ENCODE measurements at regions not wholly inside any gene's neighbourhood (a gene's known extent, or its start where the extent isn't known, plus 50 kb on each side); places are given as distances from the start of the nearest gene placed in this dataset.

GRCh38 chr2:58640042-58640441 lies 398.9 kb upstream of the FANCL start:
- intact Hi-C loops (cut with DNase I): no loop called here
- no peak for ATAC-seq
- DNase-seq (ENCODE audit: low spot score): no peak

- intact Hi-C loops (cut with DNase I): no loop called here
These were observed 397.2 kb upstream of the FANCL start for GRCh38 chr2:58638256-58638805.

GRCh38 chr2:58636872-58637271 lies 395.7 kb upstream of the FANCL start:
- intact Hi-C loops (cut with DNase I): no loop called here
- ATAC-seq: no peak
- no peak for DNase-seq (ENCODE audit: low spot score)

More at GRCh38 chr2:58638256-58638805, 397.2 kb upstream of the FANCL start:
- DNase-seq (ENCODE audit: low spot score): no peak
- ATAC-seq: no peak

GRCh38 chr2:58635801-58636375 lies 394.8 kb upstream of the FANCL start:
- ATAC-seq (no peak), DNase-seq (ENCODE audit: low spot score) (no peak)
- intact Hi-C loops (cut with DNase I): no loop called here

- no peak for DNase-seq (ENCODE audit: low spot score)
- ATAC-seq: no peak
- intact Hi-C loops (cut with DNase I): no loop called here
These were observed 393.7 kb upstream of the FANCL start for GRCh38 chr2:58634653-58635370.

- no peak for ATAC-seq
- no peak for DNase-seq (ENCODE audit: low spot score)
- intact Hi-C loops (cut with DNase I): no loop called here
These were observed 392.7 kb upstream of the FANCL start for GRCh38 chr2:58633613-58634365.

GRCh38 chr2:58631986-58632385 lies 390.9 kb upstream of the FANCL start:
- DNase-seq (ENCODE audit: low spot score): no peak
- no peak for ATAC-seq
- intact Hi-C loops (cut with DNase I): no loop called here

GRCh38 chr2:58629545-58630119 lies 388.5 kb upstream of the FANCL start:
- intact Hi-C loops (cut with DNase I): no loop called here
- no peak for DNase-seq (ENCODE audit: low spot score)
- ATAC-seq: no peak

- no peak for DNase-seq (ENCODE audit: low spot score)
- intact Hi-C loops (cut with DNase I): no loop called here
- no peak for ATAC-seq
These were observed 379.8 kb upstream of the FANCL start for GRCh38 chr2:58620896-58621295.

GRCh38 chr2:58620093-58620492 lies 379.0 kb upstream of the FANCL start:
- no peak for ATAC-seq

GRCh38 chr2:58616961-58617360 lies 375.8 kb upstream of the FANCL start:
- intact Hi-C loops (cut with DNase I): no loop called here
- DNase-seq (ENCODE audit: low spot score) (no peak), ATAC-seq (no peak)

More at GRCh38 chr2:58620093-58620492, 379.0 kb upstream of the FANCL start:
- intact Hi-C loops (cut with DNase I): no loop called here
- DNase-seq (ENCODE audit: low spot score): no peak

GRCh38 chr2:58614219-58614618 lies 373.1 kb upstream of the FANCL start:
- intact Hi-C loops (cut with DNase I): no loop called here
- ATAC-seq (no peak), DNase-seq (ENCODE audit: low spot score) (no peak)

GRCh38 chr2:58612973-58613372 lies 371.8 kb upstream of the FANCL start:
- intact Hi-C loops (cut with DNase I): no loop called here
- ATAC-seq (no peak), DNase-seq (ENCODE audit: low spot score) (no peak)

GRCh38 chr2:58609326-58609725 lies 368.2 kb upstream of the FANCL start:
- DNase-seq (ENCODE audit: low spot score): no peak
- ATAC-seq: no peak
- intact Hi-C loops (cut with DNase I): no loop called here

- no peak for ATAC-seq
- no peak for DNase-seq (ENCODE audit: low spot score)
- intact Hi-C loops (cut with DNase I): no loop called here
These were observed 367.0 kb upstream of the FANCL start for GRCh38 chr2:58608146-58608545.

- no peak for DNase-seq (ENCODE audit: low spot score)
- intact Hi-C loops (cut with DNase I): no loop called here
- no peak for ATAC-seq
These were observed 366.3 kb upstream of the FANCL start for GRCh38 chr2:58607448-58607847.

- intact Hi-C loops (cut with DNase I): no loop called here
- no peak for ATAC-seq
These were observed 365.7 kb upstream of the FANCL start for GRCh38 chr2:58606799-58607198.

GRCh38 chr2:58604096-58604495 lies 363.0 kb upstream of the FANCL start:
- intact Hi-C loops (cut with DNase I): no loop called here
- DNase-seq (ENCODE audit: low spot score) (no peak), ATAC-seq (no peak)

More at GRCh38 chr2:58606799-58607198, 365.7 kb upstream of the FANCL start:
- no peak for DNase-seq (ENCODE audit: low spot score)

GRCh38 chr2:58601017-58601416 lies 359.9 kb upstream of the FANCL start:
- intact Hi-C loops (cut with DNase I): no loop called here
- DNase-seq (ENCODE audit: low spot score) (no peak), ATAC-seq (no peak)

GRCh38 chr2:58598171-58598570 lies 357.0 kb upstream of the FANCL start:
- intact Hi-C loops (cut with DNase I): no loop called here
- no peak for DNase-seq (ENCODE audit: low spot score)
- no peak for ATAC-seq

Data from sciatic nerve (tissue), 2 donors.